ENCODE measurements at regions not wholly inside any gene's neighbourhood (a gene's known extent, or its start where the extent isn't known, plus 50 kb on each side); places are given as distances from the start of the nearest gene placed in this dataset.
A peak's percentile ranks its signal among the peaks of the same experiment; 100 is the strongest.

DNA sequence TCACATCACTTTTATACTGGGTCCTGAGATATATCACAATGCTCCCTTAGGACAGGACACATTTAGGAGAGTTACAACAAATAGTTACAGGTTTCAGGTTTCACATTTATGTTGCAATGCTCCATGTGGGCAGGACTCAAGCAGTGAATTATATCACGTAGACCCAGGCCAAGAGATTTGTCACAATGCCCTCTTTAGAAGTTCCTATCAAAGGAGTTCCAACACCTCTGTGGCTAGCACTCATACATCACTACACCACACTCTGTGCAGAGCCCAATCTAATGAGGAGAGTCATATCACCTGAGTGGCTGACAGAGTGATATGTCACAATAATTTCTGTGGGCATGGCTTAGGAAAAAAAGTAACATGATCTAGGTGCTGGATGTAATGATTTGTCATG lies 1068.2 kb upstream of the AMELY start:
- no peak for DNase-seq

DNA sequence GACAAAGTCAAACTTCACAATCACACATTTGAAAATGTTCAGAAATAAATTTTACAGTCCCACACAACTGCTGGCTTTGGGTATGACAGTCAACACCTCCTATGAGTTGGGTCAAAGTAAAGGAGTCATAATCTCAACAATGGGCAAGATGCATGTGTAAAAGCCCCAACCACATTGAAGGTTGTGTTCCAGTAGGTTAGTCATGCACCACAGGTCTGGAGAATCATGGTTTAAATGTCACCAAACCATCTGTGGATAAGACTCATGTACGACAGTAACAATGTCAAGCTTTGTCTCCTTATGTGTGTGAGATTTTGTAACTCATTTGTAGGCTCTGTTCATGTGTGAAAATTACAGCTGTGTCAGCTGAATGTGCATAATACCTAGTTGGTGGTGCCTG lies 1065.7 kb upstream of the AMELY start:
- no peak for DNase-seq

DNA sequence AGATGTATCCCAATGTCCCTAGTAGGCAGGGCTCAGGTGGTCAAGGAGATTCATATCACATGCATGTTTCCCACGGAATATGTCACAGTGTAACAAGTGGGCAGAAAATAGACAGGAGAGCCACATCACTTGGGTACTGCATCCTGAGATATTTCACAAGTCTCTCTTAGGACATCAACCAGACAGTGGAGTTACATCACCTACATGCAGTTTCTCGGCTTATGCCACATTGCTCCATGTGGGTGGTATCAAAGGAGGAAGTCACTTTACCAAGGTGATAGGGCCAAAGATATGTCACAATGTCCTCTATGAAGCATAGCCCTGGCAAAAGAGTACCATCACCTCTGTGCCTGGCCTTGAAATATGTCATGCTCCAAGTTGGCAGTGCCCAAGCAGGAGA lies 1056.7 kb upstream of the AMELY start:
- DNase-seq = no peak

DNA sequence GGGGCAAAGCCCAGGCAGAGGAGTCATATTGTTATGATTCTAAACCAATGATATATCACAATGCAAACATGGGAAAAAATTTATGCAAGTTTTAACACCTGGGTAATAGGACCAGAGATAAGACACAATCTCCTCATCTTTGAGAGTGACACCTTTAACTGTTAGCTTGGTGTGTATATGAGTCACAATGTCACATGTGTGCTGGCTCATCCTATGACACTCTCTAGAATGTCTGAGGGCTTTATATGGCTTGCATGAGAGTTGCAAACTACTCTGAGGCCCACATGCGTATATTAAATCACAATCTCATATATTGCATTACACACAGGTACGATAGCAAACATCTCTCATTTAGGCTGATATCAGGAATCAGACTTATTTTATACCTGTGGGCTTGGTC lies 1055.4 kb upstream of the AMELY start:
- no peak for DNase-seq

DNA sequence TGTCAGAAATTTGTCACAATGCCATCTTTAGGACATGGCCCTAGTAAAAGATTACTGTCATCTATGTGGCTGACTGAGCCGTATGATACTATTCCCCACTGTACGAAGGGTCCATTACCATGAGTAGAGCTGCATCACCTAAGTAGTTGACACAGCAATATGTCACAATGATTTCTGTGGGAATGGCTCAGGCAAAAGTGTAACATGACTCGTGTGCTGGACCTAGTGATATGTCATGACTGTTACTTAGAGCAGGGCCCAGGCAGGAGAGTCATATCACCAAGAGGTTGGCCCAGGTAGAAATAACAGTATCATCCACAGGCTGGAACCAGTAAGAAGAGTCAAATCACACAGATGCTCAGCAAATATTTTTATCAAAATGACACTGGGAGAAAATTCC lies 1051.8 kb upstream of the AMELY start:
- no peak for DNase-seq

DNA sequence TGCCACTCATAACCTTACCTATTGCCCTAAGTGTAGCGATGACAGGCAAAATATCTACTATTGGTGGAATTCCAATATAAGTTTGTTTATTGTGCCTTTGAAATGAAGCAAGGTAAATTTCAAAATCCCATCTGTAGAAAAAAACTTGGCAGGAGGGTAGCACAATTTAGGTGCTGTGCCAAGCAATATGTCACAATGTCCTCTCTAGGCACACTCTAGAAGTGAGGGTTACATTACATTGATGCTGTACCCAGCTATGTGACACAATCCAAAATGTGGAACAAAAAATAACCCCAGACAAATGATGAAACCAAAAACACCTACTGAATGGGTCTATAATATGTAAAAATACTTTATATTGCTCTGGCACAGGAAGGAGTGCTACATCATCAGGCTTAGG lies 1050.8 kb upstream of the AMELY start:
- DNase-seq = no peak

DNA sequence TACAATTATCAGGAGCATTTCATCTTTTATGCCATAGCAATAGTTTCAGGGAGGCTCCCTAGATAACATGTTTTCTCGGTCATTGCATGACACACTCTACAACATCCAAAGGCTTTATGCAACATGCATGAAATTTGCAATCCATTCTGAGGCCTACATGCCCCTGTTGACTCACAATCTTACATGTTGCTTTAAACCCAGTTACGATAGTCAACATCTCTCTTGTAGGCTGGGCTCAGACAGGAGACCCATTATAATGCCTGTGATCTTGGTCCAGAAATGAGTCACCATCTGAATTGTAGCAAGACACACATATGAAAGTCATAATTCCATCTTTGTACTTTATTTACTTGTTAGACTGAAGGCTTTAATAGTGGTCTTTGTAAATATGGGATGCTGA lies 1050.3 kb upstream of the AMELY start:
- no peak for DNase-seq

DNA sequence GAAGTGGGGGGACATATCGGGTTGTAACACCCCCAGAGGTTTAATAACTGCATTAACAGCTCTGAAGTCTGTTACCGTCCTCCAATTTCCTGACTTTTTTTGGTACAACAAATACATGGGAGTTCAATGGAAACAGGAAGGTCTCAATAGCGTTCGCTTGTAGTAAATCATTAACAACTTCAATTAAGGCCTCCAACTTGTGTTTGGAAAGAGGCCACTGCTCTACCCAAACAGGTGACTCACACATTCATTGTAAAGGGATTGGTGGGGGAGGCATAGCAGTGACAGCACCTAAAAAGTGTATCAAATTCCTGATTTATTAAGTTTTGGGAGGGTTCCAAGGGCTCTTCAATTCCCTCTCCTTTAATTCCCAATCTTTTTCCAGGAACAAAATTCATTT lies 1046.2 kb upstream of the AMELY start:
- DNase-seq = no peak

DNA sequence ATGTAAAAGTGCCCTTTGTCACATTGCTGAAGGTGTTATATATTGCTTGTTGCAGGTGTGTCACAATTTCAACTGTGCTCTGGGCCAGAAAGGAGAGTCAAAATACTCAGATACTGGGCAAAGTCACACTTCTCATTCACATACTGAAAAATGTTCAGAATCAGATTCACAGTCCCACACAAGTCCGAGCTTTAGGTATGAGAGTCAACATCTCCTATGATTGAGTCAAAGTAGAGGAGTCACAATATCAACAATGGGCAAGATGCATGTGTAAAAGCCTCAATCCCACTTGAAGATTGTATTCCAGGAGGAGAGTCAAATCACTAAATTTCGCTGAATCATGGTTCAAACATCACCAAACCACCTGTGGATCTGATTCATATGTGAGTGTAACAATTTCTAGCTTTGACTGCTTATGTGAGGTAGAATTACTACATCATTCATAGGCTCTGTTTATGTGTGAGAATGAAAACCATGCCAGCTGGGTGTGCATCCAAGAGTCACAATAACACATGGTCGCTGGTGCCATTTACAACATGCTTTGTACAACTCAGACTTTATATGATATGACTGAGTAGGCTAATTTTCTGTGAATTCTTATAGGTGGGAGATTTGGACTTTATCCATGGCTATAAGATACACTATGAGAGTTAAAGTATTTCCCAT lies 1039.8 kb upstream of the AMELY start:
- DNase-seq = no peak

DNA sequence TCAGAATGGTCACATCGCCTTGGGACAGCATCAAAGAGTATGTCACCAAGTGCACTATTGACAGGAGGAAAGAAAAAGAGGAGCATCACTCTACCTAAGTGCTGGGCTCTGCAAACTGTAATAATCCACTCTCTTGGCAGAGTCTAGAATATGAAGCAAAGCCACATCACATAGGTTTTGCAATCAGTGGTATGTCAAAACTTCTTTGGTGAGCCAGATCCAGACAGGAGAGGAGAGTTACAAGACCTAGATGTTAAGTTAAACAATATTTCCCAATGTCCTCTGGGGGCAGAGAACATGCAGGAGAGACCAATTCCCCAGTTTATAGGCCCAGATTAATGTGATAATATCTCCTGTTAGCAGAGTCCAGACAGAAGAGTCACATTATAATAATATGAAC lies 1032.6 kb upstream of the AMELY start:
- DNase-seq = no peak

DNA sequence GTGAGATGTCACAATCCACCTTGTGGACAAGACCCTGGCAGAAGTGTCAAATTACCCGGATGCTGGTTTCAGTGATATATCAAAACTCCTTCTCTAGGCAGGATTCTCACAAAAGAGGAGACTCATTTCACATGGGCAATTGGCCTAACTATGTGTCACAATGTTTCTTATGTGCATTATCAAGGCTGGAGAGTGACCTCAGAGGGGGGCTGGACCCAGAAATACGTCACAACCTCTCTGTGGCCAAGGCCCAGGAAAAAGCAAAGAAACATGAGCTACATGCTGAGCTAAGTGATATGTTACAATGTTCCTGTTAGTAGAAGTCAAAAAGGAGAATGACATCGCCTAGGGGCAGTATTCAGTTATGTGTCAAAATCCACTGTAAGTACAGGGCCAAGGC lies 1031.2 kb upstream of the AMELY start:
- DNase-seq = no peak

DNA sequence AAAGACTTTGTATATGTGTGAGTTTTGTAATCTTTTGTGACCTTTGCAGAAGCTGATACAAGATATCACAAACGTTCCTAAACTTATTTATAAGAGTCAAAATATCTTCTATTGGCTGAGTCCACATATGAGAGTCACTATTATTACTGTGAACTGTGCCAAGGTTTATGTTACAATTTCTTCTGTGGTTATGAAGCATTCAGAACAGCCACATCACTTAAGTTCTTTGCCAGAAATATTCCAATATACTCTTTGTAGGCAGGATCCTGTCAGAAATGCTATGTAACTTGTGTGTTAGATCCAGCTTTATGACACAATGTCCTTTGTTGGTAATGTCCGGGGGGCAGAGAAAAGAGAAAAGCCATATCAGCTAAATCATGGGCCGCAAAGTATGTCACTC lies 1030.3 kb upstream of the AMELY start:
- no peak for DNase-seq

DNA sequence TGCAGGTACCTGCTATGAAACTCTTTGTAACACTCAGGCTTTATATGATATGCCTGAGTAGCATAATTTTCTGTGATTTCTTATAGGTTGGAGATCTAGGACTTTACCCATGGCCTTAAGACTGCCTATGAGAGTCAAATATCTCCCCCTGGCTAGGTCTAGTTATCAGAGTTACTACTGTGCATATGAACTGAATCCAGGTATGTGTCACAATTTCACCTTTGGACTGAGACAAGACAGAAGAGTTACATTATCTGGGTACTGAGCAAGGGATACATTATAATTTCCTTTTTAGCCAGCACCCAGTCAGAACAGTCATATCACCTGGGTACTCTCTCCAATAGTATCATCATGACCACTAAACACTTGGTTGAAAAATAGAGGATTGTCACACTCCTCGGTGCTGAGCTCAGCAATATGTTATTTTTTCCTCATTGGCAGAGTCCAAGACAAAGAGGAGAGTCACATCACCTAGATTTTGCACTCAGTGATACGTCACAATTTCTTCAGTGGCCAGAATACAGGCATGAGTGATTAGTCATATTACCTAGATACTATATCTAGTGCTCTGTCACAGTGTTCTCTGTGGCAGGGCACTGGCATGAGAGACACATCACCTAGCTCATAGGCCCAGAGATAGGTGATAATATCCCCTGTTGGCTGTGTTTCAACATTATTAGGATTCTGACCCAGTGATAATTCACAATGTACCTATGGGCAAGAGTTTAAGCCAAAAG lies 1027.6 kb upstream of the AMELY start:
- DNase-seq = no peak

DNA sequence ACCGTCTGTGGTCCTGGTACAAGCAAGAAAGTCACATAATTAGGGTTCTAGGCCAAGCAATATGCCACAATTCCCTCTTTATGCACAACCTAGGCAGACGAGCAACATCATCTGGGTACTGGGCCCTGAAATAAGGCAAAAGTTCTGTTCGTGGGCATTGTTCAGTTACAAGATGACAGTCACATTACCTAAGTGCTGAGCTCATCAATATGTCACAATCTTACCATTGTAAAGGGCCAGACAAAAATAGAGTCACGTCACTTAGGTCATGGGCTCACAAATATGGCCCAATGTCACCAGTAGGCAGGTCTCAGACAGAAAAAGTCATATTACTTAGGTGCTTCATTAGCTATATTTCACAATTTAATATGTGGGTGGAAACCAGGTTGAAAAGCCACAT lies 1025.3 kb upstream of the AMELY start:
- no peak for DNase-seq

DNA sequence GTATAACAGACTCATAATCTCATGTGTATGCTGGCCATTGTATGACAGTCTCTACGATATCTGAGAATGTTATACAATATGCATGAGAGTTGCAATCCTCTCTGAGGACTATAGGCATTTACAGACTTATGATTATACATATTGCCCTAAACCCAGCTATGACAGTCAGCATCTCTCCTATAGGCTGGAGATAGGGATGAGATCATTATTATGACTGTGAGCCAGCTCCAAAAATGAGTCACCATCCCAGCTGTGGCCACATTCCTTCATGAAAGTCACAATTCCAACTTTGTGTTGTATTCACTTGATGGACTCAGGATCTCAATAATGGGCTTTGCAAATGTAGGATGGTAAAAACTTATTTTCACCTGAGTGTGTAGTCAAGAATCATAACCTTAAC lies 1024.5 kb upstream of the AMELY start:
- peak in 2 of 56 donors; percentile 0 for DNase-seq

DNA sequence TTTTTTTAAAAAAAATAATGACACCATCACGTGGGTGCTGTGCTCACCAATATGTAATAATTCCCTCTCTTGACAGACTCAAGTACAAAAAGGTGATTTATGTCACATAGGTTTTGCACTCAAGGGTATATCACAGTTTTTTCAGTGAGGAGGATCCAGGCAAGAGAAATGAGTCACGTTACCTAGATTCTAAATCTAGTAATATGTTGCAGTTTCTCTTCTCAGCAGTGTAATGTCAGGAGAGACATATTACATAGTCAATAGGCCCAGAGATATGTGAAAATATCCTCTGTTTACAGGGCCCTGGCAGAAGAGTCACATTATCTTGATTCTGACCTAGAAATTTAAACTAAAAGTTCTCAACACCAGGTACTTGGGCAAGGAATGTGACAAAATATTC lies 1024.1 kb upstream of the AMELY start:
- DNase-seq = no peak

DNA sequence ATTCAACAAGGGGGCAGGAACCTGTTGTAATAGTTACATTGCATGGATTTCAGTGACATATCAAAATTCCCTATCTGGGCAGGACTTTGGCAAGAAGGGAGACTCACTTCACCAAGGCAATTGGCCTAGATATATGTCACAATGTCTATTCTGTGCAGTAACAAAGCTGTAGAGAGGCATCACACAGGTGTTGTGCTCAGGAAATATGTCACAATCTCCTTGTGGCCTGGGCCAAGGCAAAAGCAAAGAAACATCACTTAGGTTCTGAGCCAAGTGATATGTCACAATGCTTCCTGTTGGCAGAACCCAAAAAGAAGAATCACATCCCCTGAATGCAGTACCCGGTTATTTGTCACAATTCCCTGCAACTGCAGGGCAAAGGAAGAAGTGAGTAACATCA lies 1020.9 kb upstream of the AMELY start:
- DNase-seq = no peak

DNA sequence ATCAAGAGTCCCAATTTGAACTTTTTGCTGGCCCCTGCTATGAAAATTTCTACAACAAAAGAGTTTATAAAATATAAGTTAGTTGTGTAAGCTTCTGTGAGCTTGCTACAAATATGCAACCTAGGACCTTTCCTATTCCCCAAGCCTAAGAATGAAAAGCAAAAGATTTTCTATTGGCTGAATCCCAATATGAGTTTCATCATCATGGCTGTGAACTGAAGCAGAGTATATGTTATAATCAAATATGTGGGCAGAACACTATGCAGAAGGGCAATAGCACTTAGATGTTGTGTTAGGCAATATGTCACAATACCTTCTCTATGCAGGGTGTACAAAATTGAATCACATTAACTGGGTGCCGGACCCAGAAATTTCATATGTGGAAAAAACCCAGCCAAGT lies 1018.3 kb upstream of the AMELY start:
- DNase-seq = no peak

DNA sequence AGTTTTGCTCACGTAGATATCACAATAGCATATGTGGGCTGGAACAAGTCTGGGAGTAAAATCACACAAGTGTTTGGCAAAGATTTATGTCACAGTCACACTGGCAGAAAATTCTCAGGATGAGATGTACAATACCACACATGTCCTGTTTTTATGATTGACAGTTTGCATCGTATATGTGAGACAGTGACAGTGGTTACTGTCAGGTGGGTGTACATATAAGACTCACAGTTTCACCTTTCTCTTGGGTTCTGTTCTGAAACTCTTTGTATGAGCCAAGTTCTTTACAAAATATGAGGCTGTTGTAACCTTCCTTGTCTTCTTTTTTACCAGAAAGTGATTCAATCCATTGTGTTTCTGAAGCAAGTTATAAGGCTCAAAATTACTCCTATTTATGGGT lies 1012.5 kb upstream of the AMELY start:
- no peak for DNase-seq

DNA sequence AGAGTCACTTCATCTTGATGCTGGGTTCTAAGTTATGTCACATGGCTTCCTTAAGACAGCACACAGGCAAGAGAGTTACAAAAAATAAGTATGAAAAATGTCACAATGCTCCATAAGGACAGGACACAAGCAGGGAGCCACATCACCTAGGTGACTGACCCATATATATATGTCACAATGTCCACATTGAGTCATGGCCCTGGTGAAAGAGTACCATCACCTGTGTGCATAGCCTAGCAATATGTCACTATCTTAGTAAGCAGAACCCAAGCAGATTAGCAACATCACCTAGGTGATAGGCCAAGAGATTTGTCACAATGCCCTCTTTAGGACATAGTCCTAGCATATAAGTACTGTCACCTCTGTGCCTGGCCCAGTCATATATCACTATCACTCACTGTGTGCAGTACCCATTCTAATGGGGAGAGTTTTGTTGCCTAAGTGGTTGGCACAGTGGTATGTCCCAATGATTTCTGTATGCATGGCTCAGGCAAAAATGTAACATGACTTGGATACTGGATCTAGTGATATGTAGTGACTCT lies 1012.0 kb upstream of the AMELY start:
- DNase-seq = no peak

DNA sequence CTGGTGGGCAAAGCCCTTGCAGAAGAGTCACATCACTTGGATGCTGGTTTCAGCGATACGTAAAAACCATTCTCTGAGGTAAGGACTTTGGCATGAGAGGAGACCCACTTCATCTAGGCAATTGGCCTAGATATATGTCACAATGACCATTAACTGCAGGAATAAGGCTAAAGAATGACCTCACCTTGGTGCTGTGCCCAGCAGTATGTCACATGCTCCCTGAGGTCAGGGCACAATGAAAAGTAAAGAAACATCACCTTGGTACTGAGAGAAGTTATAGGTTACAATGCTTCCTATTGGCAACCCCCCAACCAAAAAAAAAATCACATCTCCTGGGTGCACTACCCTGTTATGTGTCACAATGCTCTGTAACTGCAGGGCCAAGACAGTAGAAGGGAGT lies 1008.8 kb upstream of the AMELY start:
- DNase-seq = no peak

DNA sequence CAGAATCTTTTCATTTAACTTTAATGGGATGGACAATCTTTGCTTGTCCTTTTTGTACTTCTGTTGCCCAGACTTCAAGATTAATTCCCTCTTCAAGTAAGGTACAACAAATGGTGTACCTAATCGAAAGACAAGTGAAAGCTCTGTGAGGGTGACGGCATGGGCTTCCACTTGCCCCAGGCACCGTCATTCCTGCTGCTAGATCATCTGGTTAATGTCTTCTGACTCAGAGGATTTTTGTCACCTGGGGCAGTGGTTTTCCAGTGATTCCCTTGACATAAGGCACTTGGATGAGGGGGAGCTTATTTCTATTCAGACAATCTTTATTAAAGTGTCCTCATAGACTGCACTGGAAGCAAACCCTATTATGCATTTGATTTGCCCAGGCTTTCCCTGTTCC lies 977.0 kb upstream of the AMELY start:
- no peak for DNase-seq

DNA sequence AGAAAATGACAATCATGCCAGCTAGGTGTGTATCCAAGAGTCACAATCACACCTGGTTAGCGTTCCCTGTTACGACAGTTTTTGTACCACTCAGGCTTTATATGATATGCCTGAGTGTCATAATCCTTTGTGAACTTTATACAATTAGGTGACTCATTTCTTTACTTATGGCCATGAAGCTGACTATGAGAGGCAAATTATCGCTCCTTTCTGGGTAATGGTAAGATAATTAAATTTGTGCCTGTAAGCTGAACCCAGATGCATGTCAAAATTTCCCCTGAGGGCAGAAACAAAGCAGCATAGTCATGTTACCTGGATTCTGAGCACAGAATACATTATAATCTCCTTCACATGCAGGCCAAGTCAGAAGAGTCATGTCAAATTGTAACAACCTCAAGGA lies 970.1 kb upstream of the AMELY start:
- DNase-seq = no peak

Data from nucleus accumbens (tissue), 56 donors.